22Rv1 (cell line): ENCODE measurements at regions not wholly inside any gene's neighbourhood (a gene's known extent, or its start where the extent isn't known, plus 50 kb on each side); places are given as distances from the start of the nearest gene placed in this dataset.
A peak's percentile ranks its signal among the peaks of the same experiment; 100 is the strongest.

Experiments
- H3K27ac ChIP-seq: fragments of 450-650 bp; 2 replicates; pipeline ENCODE4 v1.5.1; 2017
- ZFX ChIP-seq: fragments of 450-650 bp; IDR thresholded peaks from 2 replicates; pipeline ENCODE4 v1.6.1; 2017; ENCODE audit warnings: antibody characterized with exemption, borderline replicate concordance
- TF ChIP-seq, protein P1 (sequence below): fragments of 450-650 bp; IDR thresholded peaks from 2 replicates; pipeline ENCODE4 v1.5.1; 2017; ENCODE audit warnings: mild to moderate bottlenecking

GRCh38 chr21:35952651-35953340 lies 107.5 kb downstream of the SETD4 start:
- no peak for TF ChIP-seq ZFX
- TF ChIP-seq, protein P1, sequence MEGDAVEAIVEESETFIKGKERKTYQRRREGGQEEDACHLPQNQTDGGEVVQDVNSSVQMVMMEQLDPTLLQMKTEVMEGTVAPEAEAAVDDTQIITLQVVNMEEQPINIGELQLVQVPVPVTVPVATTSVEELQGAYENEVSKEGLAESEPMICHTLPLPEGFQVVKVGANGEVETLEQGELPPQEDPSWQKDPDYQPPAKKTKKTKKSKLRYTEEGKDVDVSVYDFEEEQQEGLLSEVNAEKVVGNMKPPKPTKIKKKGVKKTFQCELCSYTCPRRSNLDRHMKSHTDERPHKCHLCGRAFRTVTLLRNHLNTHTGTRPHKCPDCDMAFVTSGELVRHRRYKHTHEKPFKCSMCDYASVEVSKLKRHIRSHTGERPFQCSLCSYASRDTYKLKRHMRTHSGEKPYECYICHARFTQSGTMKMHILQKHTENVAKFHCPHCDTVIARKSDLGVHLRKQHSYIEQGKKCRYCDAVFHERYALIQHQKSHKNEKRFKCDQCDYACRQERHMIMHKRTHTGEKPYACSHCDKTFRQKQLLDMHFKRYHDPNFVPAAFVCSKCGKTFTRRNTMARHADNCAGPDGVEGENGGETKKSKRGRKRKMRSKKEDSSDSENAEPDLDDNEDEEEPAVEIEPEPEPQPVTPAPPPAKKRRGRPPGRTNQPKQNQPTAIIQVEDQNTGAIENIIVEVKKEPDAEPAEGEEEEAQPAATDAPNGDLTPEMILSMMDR, result no peak

GRCh38 chr21:35948982-35949381 lies 111.3 kb downstream of the SETD4 start:
- TF ChIP-seq ZFX, result no peak
- TF ChIP-seq, protein P1, result no peak

More at GRCh38 chr21:35952651-35953340, 107.5 kb downstream of the SETD4 start:
- no peak overlapping the region for H3K27ac ChIP-seq

DNA sequence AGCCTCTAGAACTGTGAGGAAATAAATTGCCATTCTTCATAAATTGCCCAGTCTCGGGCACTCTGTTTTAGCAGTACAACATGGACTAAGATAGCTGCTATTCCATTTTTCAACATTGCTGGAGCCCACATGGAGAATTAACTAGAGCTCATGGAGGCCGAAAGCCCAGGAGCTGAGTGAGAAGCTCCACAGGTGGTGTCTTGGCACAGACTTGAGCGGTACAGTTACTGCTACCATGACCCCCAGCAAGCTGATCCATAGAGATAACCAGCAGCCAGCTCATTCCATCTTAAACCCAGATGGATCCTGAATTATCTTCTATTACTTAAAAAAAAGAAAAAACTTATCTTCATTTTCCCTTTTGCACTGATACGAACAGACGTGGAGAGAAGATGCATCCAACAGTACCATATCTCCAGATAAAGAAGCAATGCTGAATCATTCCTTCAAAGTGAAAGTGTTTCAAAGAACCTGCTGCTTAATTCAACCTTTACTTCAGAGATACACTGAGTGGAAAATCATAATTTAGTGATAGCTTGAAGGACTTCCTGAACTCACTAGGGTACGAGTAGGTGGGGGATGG lies 115.1 kb downstream of the SETD4 start:
- no peak overlapping the region for H3K27ac ChIP-seq
- TF ChIP-seq ZFX, result no peak
- TF ChIP-seq, protein P1, result no peak

More at GRCh38 chr21:35948982-35949381, 111.3 kb downstream of the SETD4 start:
- H3K27ac ChIP-seq, result no peak overlapping the region

- TF ChIP-seq, protein P1, result no peak
- TF ChIP-seq ZFX, result no peak
- no peak overlapping the region for H3K27ac ChIP-seq
Observed at GRCh38 chr21:35943752-35944151, 116.6 kb downstream of the SETD4 start.

DNA sequence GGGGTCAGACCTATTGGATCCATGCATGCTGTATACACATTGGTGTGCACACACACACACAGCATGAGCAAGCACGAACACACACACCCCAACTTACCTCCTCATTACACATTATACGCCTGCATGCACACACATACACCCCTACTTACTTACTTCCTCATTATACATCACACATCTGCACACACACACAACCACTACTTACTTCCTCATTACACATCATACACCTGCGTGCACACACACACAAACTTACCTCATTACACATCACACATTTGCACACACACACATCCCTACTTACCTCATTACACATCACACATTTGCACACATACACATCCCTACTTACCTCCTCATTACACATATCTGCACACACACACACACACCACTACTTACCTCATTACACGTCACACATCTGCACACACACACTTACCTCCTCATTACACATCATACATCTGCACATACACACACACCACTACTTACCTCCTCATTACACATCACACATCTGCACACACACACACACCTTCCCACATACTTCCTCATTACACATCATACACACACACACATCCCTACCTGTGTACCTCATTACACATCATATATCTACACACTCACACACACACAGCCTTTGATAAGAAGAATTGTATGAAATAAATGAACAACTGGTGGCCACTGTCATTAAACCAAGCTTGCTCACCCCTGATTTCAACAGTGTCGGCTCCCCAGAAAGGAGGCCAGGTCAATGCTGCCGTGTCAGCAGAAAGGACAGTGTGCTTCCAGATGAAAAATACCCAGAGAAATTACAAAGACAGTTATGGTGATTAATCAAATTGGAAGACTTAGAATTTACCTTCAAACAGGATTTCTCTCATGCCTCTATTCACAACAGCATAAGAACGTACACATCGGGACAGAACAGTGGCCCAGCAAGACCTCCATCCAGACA lies 117.8 kb downstream of the SETD4 start:
- TF ChIP-seq, protein P1, result no peak
- no peak for TF ChIP-seq ZFX
- H3K27ac ChIP-seq, result no peak overlapping the region

DNA sequence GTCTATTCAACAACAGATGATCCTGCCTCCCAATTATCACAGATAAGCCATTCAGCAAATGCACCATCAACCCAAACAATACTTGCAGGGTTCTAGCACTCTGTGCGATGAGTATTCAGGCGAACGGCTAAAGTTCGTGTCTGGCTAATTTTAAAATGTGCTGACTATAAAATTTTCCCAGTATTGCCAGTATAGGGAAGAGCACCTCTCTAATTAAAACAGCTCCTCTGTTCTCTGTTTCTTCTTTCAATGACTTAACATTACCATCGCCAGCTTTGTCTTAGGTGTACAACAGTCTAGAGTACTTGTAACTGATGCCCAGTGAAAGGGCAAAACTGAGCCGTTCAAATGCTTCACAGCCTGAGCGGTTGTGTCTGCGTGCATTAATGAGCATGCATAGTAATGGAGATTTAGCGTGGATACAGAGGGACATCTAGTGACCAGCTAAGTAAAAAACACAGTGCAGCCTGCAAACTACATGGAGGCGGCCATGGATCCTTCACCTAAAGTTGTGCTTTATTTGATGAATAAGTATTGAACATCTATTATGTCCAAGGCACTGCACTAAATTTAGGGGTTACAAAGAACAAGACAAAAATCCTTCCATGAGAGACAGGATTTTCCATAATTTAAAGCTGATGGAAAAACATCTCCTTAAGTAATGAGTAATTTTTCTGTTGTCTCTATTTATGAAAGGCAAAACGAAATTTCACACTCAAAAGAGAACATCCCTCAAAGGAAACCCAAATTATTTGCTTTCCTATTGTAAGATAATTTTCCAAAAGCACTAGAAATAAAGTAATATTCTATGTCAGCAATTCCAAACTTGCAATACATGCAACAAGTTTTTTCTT lies 120.0 kb downstream of the SETD4 start:
- no peak for TF ChIP-seq ZFX
- TF ChIP-seq, protein P1, result peak; percentile 74
- H3K27ac ChIP-seq, result no peak overlapping the region
